DMS153 treated with DMSO at 0.1 percent for 48 hours (cell line): ENCODE measurements at regions not wholly inside any gene's neighbourhood (a gene's known extent, or its start where the extent isn't known, plus 50 kb on each side); places are given as distances from the start of the nearest gene placed in this dataset.

Experiments
- DNase-seq: peaks from one replicate; lab custom pipeline; 2025; ENCODE audit not compliant: unreplicated experiment; lab: John Stamatoyannopoulos, UW

GRCh38 chr15:96087180-96087884 lies 243.2 kb upstream of the NR2F2 start:
- DNase-seq, result no peak

DNA sequence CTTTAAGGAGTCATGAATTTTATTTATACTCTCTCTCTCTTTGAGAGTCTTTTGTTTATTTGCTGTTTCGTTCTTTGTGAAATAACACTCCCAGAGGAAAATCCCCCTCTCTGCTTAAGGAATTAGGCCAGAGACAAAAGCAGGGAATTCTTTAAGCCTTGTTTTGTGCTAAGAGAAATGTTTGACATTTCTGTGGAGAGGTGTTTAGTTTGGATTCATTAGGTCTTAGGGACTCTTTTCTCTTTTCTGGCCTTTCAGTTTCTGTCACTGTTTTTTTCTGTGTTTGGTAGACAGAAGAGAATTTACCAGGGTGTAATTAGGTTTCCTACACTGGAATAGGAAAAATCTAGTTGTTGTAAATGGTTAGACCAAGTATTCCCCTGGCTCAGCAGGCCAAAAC lies 241.8 kb upstream of the NR2F2 start:
- DNase-seq, result no peak

GRCh38 chr15:96089405-96090058 lies 241.0 kb upstream of the NR2F2 start:
- no peak for DNase-seq

DNA sequence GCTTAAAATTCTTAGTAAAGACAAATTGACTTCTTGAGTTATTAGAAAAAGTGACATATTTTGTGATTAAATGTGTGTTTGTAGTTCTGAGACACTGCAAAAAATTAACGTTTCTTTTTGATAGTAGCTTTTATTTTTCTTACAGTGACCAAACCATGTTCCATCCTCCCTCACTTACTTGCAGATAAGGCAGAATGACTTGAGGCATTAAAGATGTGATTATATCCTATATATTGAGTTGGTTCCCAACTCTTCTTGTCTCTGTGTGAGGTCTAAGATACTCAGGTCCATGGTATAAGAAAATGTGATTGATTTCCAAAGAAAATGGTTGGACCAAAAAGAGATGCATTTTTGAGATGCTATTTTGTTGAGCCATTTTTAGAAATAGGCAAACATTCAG lies 238.3 kb upstream of the NR2F2 start:
- no peak for DNase-seq

GRCh38 chr15:96093063-96093462 lies 237.4 kb upstream of the NR2F2 start:
- no peak for DNase-seq

DNA sequence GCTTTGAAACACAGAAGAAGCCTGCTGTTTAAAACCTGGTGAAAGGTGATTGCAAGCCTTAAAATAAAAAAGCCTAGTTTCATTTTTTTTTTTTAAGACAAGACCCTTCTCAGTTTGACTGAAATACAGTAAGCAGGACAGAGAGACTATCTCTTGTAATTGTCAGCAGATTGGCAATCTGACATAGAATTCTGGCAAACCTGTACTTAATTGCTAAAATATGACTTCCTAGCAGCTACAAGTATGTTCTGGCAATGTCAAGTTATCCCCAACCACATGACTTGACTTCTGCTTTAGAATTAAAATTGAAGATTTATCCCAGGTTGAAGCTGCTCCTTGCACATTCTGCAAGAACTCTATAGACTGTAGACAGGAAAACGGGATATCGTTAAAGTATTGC lies 232.8 kb upstream of the NR2F2 start:
- no peak for DNase-seq

- DNase-seq, result no peak
Measured at GRCh38 chr15:96102631-96103030, 227.9 kb upstream of the NR2F2 start.

GRCh38 chr15:96106181-96106580 lies 224.3 kb upstream of the NR2F2 start:
- no peak for DNase-seq

- DNase-seq, result no peak
Measured at GRCh38 chr15:96106628-96107027, 223.9 kb upstream of the NR2F2 start.

DNA sequence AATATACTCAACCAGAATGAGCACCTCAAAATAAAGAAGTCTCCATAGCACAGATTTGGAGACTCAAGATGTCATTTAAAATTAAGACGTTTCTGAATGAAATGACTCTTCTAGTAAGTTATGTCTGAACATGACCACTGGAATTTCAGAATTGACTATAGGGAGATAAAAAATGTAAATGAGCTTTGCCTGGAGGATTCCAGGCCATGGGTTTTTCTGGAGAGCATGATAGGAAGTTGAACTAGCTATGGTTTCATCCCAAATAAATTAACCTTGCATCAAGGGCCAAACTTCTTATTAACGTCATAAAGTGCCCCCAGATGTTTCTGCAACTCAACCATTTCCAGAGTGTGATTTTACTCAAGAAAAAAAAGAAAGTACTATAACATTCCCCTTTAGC lies 222.6 kb upstream of the NR2F2 start:
- no peak for DNase-seq

DNA sequence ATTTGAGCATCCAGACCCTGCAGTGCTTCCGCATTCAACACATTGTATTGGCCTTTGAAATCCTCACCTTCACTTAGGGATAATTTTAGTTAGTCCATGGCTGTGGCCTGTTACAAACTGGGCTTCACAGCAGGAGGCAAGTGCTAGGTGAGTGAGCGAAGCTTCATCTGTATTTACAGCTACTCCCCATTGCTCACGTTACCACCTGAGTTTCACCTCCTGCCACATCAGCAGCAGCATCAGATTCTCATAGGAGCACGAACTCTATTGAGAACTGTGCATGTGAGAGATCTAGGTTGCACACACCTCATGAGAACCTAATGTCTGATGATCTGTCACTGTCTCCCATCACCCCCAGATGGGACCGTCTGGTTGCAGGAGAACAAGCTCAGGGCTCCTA lies 222.1 kb upstream of the NR2F2 start:
- DNase-seq, result no peak

GRCh38 chr15:96109820-96110219 lies 220.7 kb upstream of the NR2F2 start:
- DNase-seq, result no peak

GRCh38 chr15:96112018-96112417 lies 218.5 kb upstream of the NR2F2 start:
- no peak for DNase-seq

- no peak for DNase-seq
Measured at GRCh38 chr15:96115642-96116041, 214.9 kb upstream of the NR2F2 start.

- no peak for DNase-seq
Measured at GRCh38 chr15:96117270-96117669, 213.2 kb upstream of the NR2F2 start.

GRCh38 chr15:96119734-96120133 lies 210.8 kb upstream of the NR2F2 start:
- no peak for DNase-seq

- no peak for DNase-seq
Measured at GRCh38 chr15:96121086-96121920, 209.2 kb upstream of the NR2F2 start.

DNA sequence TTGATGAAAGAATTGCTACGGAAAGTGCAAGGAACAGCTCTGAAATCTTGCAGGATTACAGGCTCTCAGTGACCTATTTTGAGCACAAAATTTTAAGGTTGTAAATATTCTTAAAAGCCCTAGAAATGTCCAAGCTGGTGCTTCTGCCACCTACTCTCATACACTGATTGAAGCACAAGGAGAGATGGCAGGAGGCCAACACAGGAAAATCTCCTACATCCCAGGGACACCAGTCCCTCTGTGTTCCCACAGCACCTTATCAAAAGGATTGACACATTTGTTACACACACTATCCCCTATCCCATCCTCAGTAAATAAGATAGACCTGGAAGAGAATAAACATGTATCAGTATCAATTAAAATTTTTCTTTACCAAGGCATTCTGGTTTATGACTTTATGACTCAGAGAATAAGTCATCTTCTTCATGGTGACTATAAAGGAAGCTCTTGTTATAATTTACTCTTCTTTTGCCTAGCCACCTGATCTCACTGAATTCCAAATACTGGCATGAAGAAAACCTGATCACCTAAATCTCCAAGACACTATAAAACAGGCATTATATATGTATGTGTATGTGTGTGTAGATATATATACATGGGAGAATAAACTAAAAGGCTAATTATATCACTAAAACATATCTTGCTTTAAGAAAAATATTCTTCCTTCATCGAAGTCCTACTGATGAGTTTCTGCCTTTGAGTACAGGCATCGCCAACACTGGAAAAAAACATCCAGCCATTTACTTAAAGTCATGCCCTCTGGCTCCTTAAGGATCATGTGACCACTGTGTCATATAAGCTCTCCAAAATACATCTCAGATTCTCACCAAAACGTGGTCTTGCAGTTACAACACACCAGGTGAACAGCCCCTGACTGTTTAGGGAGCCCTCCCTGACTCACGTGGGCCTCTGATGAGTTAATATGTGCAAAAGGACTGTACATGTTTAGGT lies 208.1 kb upstream of the NR2F2 start:
- DNase-seq, result no peak

- DNase-seq, result no peak
Measured at GRCh38 chr15:96123028-96123400, 207.5 kb upstream of the NR2F2 start.

DNA sequence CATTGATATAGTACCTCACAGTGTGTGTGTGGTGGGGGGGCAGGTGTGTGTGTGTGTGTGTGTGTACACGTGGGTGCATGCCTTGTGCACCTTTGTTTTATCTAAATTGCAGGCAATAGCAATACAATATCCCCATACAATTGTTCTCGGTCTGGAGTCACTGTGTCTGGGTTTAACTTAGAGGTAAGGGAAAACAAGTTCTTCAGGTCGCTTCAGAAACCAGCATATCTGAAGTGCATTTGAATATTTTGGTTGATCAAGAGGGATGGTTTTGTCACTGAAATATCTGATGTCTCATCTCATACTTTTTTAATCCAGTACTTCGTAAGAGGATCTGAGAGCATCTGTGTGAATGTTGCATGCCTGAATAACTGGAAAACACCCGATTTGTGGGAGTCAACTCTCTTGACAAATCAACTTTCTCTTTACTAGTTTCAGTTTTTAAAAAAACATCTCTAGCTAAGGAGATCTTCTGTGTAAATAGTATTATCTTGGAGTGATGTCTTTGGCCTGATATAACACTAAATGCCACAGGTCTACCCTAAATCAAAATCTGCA lies 206.8 kb upstream of the NR2F2 start:
- DNase-seq, result no peak

- DNase-seq, result no peak
Measured at GRCh38 chr15:96124436-96124835, 206.1 kb upstream of the NR2F2 start.
